Activated CD4-positive, alpha-beta memory T cell treated with anti-CD3 and anti-CD28 coated beads, Interleukin-2, amount 10 ng/mL, durations not matched to agents 7 days and 5 days (primary cell): ENCODE measurements at regions not wholly inside any gene's neighbourhood (a gene's known extent, or its start where the extent isn't known, plus 50 kb on each side); places are given as distances from the start of the nearest gene placed in this dataset.

Experiments
- CTCF ChIA-PET: fragments of 350-600 bp; sonication (Branson Sonifier 250); formaldehyde crosslinking; loops from one replicate; lab custom pipeline; 2021; ENCODE audit warnings: antibody characterized with exemption, inconsistent platforms; lab: Charles Lee
- POLR2A ChIA-PET: fragments of 350-600 bp; sonication (Branson Sonifier 250); formaldehyde crosslinking; loops from one replicate; lab custom pipeline; 2021; ENCODE audit warnings: antibody characterized with exemption; lab: Charles Lee
- DNase-seq: peaks from one replicate; pipeline ENCODE4 v3.0.0-alpha.2; 2020
- H3K27ac Mint-ChIP-seq: one replicate; pipeline ENCODE4 v1.8.0; 2021; ENCODE audit warnings: mild to moderate bottlenecking, mixed read lengths
- H3K27me3 Mint-ChIP-seq: one replicate; pipeline ENCODE4 v1.8.0; 2021; ENCODE audit warnings: mixed read lengths
- H3K36me3 Mint-ChIP-seq: one replicate; pipeline ENCODE4 v1.8.0; 2021; ENCODE audit warnings: low read depth, mixed read lengths
- H3K4me1 Mint-ChIP-seq: one replicate; pipeline ENCODE4 v1.8.0; 2021; ENCODE audit warnings: mixed read lengths
- H3K4me3 Mint-ChIP-seq: one replicate; pipeline ENCODE4 v1.8.0; 2021; ENCODE audit warnings: mild to moderate bottlenecking, mixed read lengths
- H3K9me3 Mint-ChIP-seq: one replicate; pipeline ENCODE4 v1.8.0; 2021; ENCODE audit warnings: mixed read lengths

DNA sequence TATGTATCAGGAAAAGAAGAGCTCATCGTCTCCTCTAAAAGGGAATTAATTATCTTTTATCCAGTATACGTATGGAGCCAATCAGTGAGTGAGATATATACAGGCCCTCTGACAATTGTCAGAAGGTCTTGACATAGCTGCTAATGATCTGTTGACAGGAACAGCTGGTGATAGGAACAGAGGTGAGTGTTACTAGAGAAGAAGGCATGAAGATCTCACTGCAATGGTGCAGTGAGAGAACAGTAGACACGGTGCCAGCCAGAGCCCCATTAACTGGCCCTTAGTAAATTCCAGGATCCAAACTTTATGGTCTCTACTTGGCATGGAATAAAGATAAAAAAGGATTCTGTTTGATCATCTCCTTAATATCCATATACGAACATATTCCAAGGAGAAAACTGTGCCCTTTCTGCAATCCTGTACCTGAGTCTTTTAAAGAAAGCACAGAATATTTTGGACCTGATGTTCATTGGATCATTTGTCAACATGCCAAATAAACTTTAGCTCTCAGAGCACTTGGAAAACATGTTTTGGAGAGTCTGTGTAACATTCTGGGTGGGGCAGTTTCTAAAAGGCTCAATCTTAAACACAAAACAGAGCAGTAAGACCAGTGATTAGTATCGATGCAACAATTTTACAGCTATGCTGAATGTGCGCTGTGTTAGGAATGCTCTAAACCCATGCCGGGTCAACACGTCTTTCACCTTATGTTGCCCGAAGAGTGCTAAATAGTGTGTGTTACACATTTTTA, 135.8 kb upstream of the CITED2 start:
- no peak for DNase-seq
- ChIA-PET CTCF (no interaction called here), POLR2A (no interaction called here)
- Mint-ChIP-seq H3K27ac (no peak overlapping the region), H3K9me3 (peaks cover 2% of the 10 kb centered on the region), H3K4me3 (no peak overlapping the region), H3K27me3 (no peaks in the 10 kb centered on the region), H3K36me3 (no peaks in the 10 kb centered on the region), H3K4me1 (peaks cover 7% of the 10 kb centered on the region)

DNA sequence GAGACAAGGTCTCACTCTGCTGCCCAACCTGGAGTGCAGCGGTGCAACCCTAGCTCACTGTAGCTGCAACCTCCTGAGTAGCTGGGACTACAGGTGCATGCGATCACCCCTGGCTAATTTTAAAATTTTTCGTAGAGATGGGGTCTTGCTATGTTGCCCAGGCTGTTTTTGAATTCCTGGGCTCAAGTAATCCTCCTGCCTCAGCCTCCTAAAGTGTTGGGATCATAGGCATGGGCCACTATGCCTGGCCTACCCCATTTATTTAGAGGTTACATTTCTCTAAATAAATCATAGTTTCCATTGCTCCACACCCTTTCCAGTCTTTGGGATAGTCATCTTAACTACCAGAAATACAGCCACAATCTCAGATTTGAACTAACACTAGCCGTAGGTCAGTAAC, 134.7 kb upstream of the CITED2 start:
- H3K4me1 Mint-ChIP-seq, result no peaks in the 10 kb centered on the region
- H3K36me3 Mint-ChIP-seq, result no peaks in the 10 kb centered on the region
- no peaks in the 10 kb centered on the region for H3K27me3 Mint-ChIP-seq
- ChIA-PET CTCF (no interaction called here), POLR2A (no interaction called here)
- peaks cover under 1% of the 10 kb centered on the region for H3K9me3 Mint-ChIP-seq
- H3K27ac Mint-ChIP-seq, result no peak overlapping the region
- no peak for DNase-seq
- H3K4me3 Mint-ChIP-seq, result no peak overlapping the region

DNA sequence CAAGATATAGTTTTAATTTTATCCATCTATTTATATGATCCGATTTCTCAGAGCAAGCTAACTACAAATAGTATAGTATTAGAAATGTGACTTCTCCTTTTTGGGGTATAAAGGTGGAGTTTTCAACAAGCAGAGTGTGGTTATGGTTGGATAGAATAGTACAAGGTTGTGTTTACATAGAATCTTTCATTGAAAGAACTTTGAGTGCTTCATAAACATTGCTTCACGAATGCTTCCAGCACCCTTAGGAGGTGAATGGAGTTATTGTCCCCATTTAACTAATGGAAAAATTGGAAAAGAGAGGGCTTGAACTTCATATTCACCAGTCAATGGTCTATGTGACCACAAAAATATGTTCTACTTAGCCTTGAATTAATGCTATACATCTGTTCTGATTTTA, 134.1 kb upstream of the CITED2 start:
- H3K9me3 Mint-ChIP-seq, result no peaks in the 10 kb centered on the region
- ChIA-PET CTCF (no interaction called here), POLR2A (interaction anchor here (0.9 kb wide), 1 partner anchor 135 kb away, joined by 3 read pairs; no protein-coding TSS in a partner anchor)
- no peaks in the 10 kb centered on the region for H3K27me3 Mint-ChIP-seq
- no peak overlapping the region for H3K4me3 Mint-ChIP-seq
- no peak for DNase-seq
- H3K4me1 Mint-ChIP-seq, result no peaks in the 10 kb centered on the region
- no peaks in the 10 kb centered on the region for H3K36me3 Mint-ChIP-seq
- no peak overlapping the region for H3K27ac Mint-ChIP-seq

DNA sequence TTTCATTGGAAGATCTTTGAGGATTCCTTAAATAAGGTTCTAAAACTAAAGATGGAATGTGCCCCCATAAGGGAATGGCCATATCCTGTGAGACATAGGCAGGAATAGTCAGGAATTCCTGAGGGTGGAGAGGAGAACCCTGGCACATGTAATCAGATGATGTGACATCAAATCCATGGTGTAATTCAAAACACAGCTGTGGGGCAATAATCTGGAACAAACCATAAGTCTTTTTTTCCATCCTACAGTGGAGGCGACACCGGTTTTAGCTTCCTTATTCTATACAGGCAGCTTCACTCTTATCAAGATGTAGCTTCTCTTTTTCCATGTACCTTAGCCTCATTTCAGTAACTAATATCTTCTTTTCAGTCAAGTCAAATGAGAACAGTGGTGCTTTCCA, 133.6 kb upstream of the CITED2 start:
- H3K9me3 Mint-ChIP-seq, result no peaks in the 10 kb centered on the region
- H3K4me1 Mint-ChIP-seq, result no peaks in the 10 kb centered on the region
- H3K4me3 Mint-ChIP-seq, result no peak overlapping the region
- ChIA-PET POLR2A (interaction anchor here (0.9 kb wide), 1 partner anchor 134 kb away, joined by 3 read pairs; no protein-coding TSS in a partner anchor), CTCF (no interaction called here)
- no peak overlapping the region for H3K27ac Mint-ChIP-seq
- no peak for DNase-seq
- H3K27me3 Mint-ChIP-seq, result no peaks in the 10 kb centered on the region
- no peaks in the 10 kb centered on the region for H3K36me3 Mint-ChIP-seq

DNA sequence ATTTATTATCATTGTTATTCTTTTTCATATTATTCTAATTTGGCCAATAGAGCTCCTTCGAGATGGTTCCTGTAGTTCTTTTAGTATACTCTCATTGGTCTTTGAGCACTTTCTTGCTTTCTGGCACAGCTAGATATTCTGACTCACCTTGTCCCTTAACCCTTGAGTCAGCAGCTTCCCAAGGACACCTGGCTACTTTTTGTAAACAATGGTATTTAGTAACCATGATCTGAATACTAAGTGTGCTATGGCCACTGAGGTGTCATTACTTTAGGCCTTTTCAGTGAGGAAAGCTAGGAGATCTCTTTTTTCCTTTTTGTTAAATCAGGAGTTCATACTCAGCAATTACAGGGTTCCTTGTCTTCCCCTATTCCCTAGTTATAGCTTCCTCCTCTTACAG, 126.5 kb upstream of the CITED2 start:
- Mint-ChIP-seq H3K27me3 (no peaks in the 10 kb centered on the region), H3K9me3 (peaks cover 2% of the 10 kb centered on the region), H3K4me3 (no peak overlapping the region), H3K27ac (no peak overlapping the region), H3K4me1 (no peaks in the 10 kb centered on the region), H3K36me3 (no peaks in the 10 kb centered on the region)
- ChIA-PET CTCF (interaction anchor here (0.6 kb wide), 1 partner anchor 73 kb away, joined by 3 read pairs; no protein-coding TSS in a partner anchor), POLR2A (no interaction called here)
- no peak for DNase-seq

DNA sequence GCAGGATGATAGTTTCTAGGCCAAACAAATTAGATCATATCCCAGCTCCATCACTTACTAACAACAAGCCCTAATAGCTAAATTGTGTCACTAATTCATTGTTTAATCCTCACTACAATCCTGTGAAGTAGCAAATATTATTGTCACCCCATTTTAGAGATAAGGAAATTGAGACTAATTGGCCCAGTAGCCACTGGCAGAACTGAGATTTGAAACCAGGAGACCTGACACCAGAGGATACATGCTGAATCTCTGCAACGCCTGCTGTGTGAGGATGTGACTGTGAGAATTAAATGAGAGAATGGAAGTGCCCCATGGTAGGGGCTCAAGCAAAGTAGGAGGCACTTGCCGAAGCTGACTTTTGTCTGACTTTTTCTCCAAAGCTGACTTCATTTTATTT, 124.3 kb upstream of the CITED2 start:
- ChIA-PET POLR2A (no interaction called here), CTCF (no interaction called here)
- Mint-ChIP-seq H3K9me3 (peaks cover 2% of the 10 kb centered on the region), H3K36me3 (no peaks in the 10 kb centered on the region), H3K4me3 (no peak overlapping the region), H3K27me3 (no peaks in the 10 kb centered on the region), H3K4me1 (no peaks in the 10 kb centered on the region), H3K27ac (no peak overlapping the region)
- DNase-seq, result no peak

DNA sequence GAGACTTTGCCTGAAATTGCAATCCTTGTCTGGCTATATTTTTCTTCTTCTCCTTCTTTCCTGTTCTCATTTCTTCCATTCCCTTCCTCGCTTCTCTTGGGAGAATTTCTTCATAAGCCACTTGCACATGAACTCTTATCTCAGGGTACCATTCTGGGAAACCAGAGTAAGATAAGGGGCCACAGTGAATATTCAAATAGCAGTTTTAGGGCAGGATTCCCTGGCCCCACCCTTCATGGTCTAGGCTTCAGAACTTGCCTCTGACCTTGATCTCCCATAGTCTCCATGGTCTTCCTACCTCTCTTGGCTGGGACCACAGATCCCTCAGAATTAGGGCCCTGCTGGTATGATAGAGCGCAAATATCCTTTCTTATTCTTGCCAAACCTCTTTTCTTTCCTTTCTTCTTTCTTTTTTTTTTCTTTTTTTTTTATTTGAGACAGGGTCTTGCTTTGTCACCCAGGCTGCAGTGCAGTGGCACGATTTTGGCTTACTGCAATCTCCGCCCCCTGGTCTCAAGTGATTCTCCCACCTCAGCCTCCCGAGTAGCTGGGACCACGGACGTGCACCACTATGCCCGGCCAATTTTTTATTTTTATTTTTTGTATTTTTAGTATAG, 123.0 kb upstream of the CITED2 start:
- no peak for DNase-seq
- Mint-ChIP-seq H3K27ac (no peak overlapping the region), H3K36me3 (no peaks in the 10 kb centered on the region), H3K27me3 (no peaks in the 10 kb centered on the region), H3K9me3 (peaks cover under 1% of the 10 kb centered on the region), H3K4me1 (no peaks in the 10 kb centered on the region), H3K4me3 (no peak overlapping the region)
- ChIA-PET POLR2A (no interaction called here), CTCF (no interaction called here)

DNA sequence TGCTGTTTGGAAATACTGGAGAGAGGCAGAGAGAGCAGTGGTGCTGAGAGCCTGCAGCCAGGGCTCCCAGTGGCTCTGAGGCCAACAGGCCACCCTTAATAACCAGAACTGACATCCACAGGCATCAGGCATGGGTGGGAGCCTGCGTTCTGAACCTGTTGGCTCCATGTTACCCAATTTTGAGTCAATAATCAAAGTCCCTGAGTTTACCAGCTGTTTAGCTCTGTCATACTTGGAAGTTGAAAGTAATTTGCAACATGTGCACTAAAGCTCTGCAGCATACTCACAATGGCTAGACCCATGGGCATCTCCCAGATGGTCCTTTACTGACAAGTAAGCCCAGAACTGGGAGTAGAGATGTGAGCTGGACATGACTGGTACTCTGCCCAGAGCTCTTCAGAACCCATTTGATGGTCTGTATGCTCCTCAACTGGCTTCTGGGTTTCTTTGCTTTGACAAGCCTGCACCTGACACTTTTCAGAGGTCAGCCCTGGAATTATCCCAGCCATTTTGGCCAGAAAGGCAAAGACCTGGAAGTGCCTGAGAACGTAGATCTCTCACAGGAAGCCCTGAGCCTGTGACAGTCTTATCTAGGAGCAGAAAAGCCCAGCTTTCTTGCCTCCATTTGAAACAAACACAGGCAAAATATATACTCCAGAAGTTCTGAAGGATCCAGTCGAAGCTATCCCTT, 122.4 kb upstream of the CITED2 start:
- Mint-ChIP-seq H3K36me3 (no peaks in the 10 kb centered on the region), H3K27ac (no peak overlapping the region), H3K4me3 (no peak overlapping the region), H3K4me1 (no peaks in the 10 kb centered on the region), H3K27me3 (no peaks in the 10 kb centered on the region), H3K9me3 (peaks cover 2% of the 10 kb centered on the region)
- DNase-seq, result no peak
- ChIA-PET POLR2A (no interaction called here), CTCF (no interaction called here)

DNA sequence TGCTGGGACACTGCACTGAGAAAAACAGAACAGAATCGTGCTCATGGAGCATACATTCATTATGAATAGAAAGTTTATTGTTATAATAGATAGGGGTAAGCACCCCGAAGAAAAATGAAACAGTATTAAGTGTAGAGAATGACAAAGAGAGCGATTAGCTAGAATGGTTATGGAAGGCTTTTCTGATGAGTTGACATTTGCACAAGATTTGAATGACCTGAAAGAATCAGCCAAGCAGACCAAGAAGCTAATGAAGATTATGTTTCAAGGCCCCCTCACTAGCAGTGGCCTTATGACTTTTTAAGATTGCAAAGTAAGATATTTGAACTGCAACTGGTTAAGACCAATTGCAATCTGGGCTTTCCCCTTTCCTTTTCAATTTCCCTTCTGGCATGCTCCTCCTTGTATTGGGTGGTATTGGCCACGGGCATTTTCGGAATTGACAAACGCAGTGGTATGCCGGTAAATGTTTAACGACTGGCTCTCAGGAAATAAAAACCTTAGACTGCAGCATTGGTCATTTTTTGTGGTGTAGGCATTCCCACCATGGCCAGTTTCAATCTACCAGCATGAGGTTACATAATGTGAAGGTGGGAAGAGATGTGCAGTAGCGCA, 120.0 kb upstream of the CITED2 start:
- Mint-ChIP-seq H3K27ac (no peak overlapping the region), H3K4me1 (peaks cover 4% of the 10 kb centered on the region), H3K27me3 (no peaks in the 10 kb centered on the region), H3K4me3 (no peak overlapping the region), H3K9me3 (peaks cover 2% of the 10 kb centered on the region), H3K36me3 (peaks cover 2% of the 10 kb centered on the region)
- DNase-seq, result no peak
- CTCF ChIA-PET, result no interaction called here
- POLR2A ChIA-PET, result no interaction called here

DNA sequence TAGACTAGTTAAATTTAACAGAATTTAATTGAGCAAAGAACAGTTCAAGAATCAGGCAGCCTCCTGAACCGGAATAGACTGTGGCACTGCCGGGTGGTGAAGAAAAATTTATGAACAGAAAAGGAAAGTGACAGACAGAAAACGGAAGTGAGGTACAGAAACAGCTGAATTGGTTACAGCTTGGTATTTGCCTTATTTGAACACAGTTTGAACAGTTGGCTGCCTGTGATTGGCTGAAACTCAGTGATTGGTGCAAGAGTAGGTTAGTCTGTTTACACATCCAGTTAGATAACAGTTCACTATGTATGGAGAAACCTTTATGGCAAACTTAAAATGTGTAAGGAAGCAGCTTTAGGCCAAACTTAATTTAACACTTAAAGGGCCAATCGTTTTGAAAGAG, 116.0 kb upstream of the CITED2 start:
- peaks cover 2% of the 10 kb centered on the region for H3K9me3 Mint-ChIP-seq
- H3K27ac Mint-ChIP-seq, result no peak overlapping the region
- peak; percentile 20 for DNase-seq
- peaks cover 2% of the 10 kb centered on the region for H3K36me3 Mint-ChIP-seq
- peaks cover 4% of the 10 kb centered on the region for H3K4me1 Mint-ChIP-seq
- no peaks in the 10 kb centered on the region for H3K27me3 Mint-ChIP-seq
- no peak overlapping the region for H3K4me3 Mint-ChIP-seq
- ChIA-PET CTCF (interaction anchor here (1.2 kb wide), 1 partner anchor 16 kb away, joined by 3 read pairs; no protein-coding TSS in a partner anchor), POLR2A (interaction anchor here (1.3 to 1.5 kb wide), 2 partner anchors 40 to 115 kb away, joined by 8 to 10 read pairs; partner anchors contain the start of gene CITED2)

DNA sequence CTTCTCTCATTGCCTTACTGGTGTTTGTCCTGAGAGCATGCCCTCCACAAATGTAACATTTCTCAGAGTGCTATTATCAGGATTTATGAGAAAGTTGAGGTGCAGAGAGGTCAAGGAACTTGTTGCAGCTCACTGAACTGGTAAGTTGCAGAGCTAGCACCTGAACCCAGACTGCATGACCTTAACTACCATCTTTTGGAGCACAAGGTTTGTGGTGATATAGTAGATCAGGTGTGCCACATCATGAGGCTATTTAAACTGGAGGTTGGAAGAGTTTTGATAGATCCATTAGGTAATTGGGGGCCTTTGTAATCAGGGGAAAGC, 112.0 kb upstream of the CITED2 start:
- no peak overlapping the region for H3K4me3 Mint-ChIP-seq
- CTCF ChIA-PET, result no interaction called here
- no peaks in the 10 kb centered on the region for H3K9me3 Mint-ChIP-seq
- no peaks in the 10 kb centered on the region for H3K27me3 Mint-ChIP-seq
- H3K36me3 Mint-ChIP-seq, result peaks cover 2% of the 10 kb centered on the region
- POLR2A ChIA-PET, result no interaction called here
- H3K27ac Mint-ChIP-seq, result no peak overlapping the region
- DNase-seq, result no peak
- H3K4me1 Mint-ChIP-seq, result peaks cover 4% of the 10 kb centered on the region

DNA sequence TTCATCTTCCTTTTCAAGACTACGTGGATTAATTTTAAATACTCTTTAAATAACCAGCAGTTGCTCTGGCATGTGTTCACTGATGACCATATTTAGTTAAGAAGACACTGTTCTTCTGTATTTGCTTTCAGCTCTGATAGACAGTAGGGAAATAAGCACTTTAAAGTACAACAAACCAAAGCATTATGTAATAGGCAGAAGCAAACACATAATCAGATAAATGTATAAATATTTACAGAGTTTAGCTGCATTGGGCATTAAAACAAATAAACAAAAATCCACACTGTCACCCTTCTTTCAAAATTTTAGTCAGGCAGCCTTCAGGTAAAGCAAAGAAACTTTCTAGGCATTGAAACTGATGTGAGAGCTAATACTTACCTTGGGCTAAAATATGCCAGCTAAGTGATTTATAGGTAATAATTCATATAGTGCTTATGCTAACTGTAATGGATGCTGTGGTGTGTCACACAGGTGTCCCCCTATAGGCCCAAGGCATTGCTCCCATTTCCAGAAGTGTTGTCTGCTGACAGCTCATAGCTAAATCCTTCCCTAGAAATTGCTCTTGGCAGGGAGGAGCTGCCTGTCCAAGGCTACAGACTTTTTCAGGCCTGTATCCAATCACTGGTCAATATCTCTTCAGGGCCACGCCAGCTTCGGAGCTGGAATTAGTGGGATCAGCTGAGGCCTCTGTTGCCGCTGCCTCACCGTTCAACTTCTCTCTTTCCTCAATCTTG, 111.5 kb upstream of the CITED2 start:
- peaks cover 2% of the 10 kb centered on the region for H3K36me3 Mint-ChIP-seq
- H3K4me3 Mint-ChIP-seq, result no peak overlapping the region
- DNase-seq, result no peak
- no peaks in the 10 kb centered on the region for H3K9me3 Mint-ChIP-seq
- peaks cover 4% of the 10 kb centered on the region for H3K4me1 Mint-ChIP-seq
- no peak overlapping the region for H3K27ac Mint-ChIP-seq
- CTCF ChIA-PET, result no interaction called here
- no peaks in the 10 kb centered on the region for H3K27me3 Mint-ChIP-seq
- POLR2A ChIA-PET, result interaction anchor here (1.1 kb wide), 1 partner anchor 12 kb away, joined by 3 read pairs; no protein-coding TSS in a partner anchor
